HEK293 (cell line): ENCODE measurements at regions not wholly inside any gene's neighbourhood (a gene's known extent, or its start where the extent isn't known, plus 50 kb on each side); places are given as distances from the start of the nearest gene placed in this dataset.

ENCODE experiments used
- TCF7L2 ChIP-seq: IDR thresholded peaks from 2 replicates; pipeline ENCODE4 v1.6.1; 2011; ENCODE audit warnings: low read depth, mild to moderate bottlenecking, inconsistent platforms, low read length, moderate library complexity, borderline replicate concordance
- ZBTB1 ChIP-seq: fragments of 450-650 bp; formaldehyde crosslinking; IDR thresholded peaks from 2 replicates; pipeline ENCODE4 v1.5.1; 2016; ENCODE audit warnings: missing biosample characterization, missing genetic modification characterization
- TF ChIP-seq, protein P1 (sequence below): fragments of 450-650 bp; formaldehyde crosslinking; IDR thresholded peaks from 2 replicates; pipeline ENCODE4 v1.5.1; 2016; ENCODE audit warnings: missing biosample characterization, missing genetic modification characterization

- TF ChIP-seq ZBTB1 (tag by site-specific recombination) (no peak), TCF7L2 (no peak)
- TF ChIP-seq, protein P1, sequence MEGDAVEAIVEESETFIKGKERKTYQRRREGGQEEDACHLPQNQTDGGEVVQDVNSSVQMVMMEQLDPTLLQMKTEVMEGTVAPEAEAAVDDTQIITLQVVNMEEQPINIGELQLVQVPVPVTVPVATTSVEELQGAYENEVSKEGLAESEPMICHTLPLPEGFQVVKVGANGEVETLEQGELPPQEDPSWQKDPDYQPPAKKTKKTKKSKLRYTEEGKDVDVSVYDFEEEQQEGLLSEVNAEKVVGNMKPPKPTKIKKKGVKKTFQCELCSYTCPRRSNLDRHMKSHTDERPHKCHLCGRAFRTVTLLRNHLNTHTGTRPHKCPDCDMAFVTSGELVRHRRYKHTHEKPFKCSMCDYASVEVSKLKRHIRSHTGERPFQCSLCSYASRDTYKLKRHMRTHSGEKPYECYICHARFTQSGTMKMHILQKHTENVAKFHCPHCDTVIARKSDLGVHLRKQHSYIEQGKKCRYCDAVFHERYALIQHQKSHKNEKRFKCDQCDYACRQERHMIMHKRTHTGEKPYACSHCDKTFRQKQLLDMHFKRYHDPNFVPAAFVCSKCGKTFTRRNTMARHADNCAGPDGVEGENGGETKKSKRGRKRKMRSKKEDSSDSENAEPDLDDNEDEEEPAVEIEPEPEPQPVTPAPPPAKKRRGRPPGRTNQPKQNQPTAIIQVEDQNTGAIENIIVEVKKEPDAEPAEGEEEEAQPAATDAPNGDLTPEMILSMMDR (tag by site-specific recombination), result no peak
Observed at GRCh38 chr13:66098931-66099628, 1131.1 kb downstream of the PCDH9 start.
